ENCODE measurements at regions not wholly inside any gene's neighbourhood (a gene's known extent, or its start where the extent isn't known, plus 50 kb on each side); places are given as distances from the start of the nearest gene placed in this dataset.

- no peak for TF ChIP-seq CTCF (IDR thresholded peaks at IDR 0.05)
- no peak for TF ChIP-seq POLR2AphosphoS5 (IDR thresholded peaks at IDR 0.05)
These were observed 234.5 kb downstream of the GLRX3 start for GRCh38 chr10:130370721-130371120.
